Activated CD4-positive, alpha-beta T cell treated with anti-CD3 and anti-CD28 coated beads, Interleukin-2, Interleukin-6, amounts not matched to agents 100 ng/mL and 50 ng/mL, durations not matched to agents 16 hours and 8 hours (primary cell): ENCODE measurements at regions not wholly inside any gene's neighbourhood (a gene's known extent, or its start where the extent isn't known, plus 50 kb on each side); places are given as distances from the start of the nearest gene placed in this dataset.
"Not testable (repeated sequence)": the region's sequence is repeated elsewhere in the genome, so short reads cannot be mapped to it uniquely, and the experiment has no call there.

Source experiments
- DNase-seq: peaks from one replicate; pipeline ENCODE4 v3.0.0-alpha.2; 2020

DNA sequence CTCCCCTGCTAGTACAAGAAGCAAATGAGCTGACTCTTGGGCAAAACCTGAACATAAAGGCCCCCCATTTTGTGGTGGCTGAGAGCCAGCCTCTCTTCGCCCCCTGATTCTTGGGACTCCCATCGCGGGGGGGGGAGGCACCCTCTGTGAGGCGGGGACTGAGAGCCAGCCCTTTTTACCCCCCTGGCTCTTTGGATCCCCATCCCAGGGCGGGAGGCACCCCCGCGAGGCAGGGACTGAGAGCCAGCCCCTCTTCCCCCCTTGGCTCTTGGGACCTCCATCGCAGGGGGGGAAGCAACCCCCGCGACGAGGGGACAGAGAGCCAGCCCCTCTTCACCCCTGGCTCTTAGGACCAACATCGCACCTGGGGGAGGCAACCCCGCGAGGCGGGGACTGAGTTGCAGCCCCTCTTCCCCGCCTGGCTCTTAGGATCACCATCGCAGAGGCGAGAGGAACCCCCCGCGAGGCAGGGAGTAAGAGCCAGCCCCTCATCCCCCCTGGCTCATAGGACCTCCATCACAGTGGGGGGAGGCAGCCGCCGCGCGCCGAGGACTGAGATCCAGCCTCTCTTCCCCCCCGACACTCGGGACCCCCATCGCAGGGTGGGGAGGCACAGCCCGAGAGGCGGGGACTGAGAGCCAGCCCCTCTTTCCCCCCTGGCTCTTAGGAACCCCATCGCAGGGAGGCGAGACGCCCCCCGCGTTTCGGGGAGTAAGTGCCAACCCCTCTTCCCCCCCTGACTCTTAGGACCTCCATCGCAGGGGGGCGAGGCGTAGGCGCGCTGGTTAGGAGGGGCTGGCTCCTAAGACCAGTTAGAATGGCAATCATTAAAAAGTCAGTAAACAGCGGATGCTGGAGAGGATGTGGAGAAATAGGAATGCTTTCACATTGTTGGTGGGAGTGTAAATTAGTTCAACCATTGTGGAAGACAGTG, 2428.4 kb upstream of the PCDH20 start:
- no peak for DNase-seq

DNA sequence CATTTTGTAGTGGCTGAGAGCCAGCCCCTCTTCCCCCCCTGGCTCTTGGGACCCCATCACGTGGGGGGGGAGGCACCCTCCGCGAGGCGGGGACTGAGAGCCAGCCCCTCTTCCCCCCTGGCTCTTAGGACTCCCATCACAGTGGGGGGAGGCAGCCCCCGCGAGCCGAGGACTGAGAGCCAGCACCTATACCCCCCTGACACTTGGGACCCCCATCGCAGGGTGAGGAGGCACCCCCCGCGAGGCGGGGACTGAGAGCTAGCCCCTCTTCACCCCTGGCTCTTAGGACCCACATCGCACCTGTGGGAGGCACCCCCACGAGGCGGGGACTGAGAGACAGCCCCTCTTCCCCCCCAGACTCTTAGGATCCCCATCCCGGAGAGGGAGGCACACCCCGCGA, 2426.5 kb upstream of the PCDH20 start:
- no peak for DNase-seq

DNA sequence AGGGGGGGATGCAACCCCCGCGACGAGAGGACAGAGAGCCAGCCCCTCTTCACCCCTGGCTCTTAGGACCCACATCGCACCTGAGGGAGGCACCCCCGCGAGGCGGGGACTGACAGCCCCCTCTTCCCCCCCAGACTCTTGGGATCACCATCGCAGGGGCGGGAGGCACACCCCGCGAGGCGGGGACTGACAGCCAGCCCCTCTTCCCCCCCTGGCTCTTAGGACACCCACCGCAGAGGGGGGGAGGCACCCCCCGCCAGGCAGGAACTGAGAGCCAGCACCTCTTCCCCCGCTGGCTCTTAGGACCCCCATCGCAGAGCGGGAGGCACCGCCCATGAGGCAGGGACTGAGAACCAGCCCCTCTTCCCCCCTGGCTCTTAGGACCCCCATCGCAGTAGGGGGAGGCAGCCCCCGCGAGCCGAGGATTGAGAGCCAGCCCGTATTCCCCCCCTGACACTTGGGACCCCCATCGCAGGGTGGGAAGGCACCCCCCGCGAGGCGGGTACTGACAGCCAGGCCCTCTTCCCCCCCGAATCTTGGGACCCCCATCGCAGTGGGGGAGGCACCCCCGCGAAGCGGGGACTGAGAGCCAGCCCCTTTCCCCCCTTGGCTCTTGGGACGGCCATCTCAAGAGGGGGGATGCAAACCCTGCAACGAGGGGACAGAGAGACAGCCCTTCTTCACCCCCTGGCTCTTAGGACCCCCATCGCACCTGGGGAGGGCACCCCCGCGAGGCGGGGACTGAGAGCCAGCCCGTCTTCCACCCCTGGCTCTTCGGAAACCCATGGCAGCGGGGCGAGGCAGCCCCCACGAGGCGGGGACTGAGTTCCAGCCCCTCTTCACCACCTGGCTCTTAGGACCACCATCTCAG, 2425.1 kb upstream of the PCDH20 start:
- DNase-seq = no peak

DNA sequence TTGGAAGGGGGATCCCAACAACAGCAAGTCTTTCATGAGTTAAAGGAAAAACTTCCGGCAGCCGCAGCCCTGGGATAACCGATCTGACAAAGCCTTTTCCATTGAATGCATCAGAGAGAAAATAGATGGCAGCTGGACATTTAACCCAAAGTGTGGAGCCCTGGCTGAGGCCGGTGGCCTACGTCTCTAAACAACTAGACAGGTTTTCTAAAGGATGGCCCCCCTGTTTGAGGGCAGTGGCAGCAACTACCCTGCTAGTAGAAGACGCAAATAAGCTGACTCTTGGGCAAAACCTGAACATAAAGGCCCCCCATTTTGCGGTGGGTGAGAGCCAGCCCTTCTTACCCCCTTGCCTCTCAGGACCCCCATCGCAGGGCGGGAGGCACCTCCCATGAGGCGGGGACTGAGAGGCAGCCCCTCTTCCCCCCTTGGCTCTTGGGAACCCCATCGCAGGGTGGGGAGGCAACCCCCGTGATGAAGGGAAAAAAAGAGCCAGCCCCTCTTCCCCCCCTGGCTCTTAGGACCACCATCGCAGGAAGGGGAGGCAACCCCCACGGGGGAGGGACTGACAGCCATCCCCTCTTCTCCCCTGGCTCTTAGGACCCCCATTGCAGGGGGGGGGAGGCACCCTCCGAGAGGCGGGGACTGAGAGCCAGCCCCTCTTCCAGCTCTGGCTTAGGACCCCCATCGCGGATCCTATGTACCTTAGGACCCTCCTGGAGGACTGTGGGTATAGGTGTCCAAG, 2422.9 kb upstream of the PCDH20 start:
- DNase-seq = no peak

DNA sequence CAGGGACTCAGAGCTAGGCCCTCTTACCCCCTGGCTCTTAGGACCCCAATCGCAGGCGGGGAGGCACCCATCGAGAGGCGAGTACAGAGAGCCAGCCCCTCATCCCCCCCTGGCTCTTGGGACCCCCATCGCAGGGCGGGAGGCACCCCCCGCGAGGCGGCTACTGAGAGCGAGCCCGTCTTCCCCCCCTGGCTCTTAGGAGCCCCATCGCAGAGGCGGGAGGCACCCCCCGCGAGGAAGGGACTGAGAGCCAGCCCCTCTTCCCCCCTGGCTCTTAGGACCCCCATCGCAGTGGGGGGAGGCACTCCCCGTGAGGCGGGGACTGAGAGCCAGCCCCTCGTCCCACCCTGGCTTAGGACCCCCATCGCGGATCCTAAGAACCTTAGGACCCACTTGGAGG, 2422.1 kb upstream of the PCDH20 start:
- not testable (repeated sequence) for DNase-seq

DNA sequence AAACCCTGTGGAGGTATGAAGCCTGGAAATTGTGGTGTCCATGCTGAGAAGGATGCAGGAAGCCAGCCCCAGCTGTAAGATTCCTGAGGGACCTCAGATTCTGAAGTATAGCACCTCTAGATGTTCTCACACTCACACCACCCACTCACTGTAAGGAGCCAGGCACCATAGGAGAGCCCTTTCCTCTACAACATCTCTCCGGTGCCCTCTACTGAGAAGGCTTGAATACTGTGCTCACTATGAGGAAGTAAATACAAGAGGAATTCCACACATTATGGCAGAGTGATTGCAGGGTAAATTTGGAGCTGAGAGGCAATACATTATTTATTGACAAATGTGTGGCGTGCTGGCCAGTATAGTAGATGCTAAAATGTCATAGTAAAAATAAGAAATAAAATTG, 2414.0 kb upstream of the PCDH20 start:
- not testable (repeated sequence) for DNase-seq

DNA sequence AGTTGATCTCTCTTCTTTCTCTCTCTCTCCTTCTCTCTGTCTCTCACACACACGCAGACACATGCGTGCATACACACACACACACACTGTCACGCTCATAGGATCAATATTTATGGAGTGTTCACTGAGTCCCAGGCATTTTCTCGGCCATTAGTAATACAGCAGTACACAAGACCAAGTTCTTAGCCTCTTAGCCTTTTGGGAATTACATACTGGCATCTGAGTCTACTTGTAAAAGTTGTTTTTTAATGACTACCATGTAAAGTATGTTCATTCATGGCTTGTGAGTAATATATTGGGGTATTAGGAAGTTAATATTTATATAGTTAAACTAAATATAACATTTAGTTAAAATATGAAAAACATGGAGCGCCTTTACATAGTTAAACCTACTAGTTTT, 2406.1 kb upstream of the PCDH20 start:
- not testable (repeated sequence) for DNase-seq

DNA sequence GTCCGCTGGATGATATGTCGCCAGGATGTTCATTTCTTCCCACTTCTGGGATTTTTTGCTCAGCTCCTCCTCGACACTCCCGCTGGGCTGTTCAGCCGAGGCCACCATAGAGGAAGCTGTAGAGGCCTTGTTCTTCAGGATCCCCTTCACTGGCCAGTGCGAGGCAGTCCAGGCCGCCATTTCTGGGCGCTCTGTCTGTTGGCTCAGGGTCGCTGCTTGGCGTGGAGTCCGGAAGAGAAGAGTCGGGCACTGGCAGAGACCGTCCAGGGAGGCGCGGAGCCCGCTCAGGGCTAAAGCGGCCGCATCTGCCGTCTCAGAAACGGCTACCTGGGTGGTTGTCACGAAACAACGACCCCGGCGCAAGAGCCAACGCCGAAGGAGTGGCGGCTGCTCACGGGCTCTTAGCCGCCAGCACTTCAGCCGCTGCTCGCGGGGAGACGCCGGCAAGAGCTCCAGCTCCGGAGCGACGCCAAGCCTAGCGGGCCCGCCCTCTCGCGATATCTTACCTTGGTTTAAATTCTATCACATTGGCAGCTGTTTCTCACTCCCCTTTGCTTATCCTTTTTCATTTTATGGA, 2395.9 kb upstream of the PCDH20 start:
- not testable (repeated sequence) for DNase-seq

DNA sequence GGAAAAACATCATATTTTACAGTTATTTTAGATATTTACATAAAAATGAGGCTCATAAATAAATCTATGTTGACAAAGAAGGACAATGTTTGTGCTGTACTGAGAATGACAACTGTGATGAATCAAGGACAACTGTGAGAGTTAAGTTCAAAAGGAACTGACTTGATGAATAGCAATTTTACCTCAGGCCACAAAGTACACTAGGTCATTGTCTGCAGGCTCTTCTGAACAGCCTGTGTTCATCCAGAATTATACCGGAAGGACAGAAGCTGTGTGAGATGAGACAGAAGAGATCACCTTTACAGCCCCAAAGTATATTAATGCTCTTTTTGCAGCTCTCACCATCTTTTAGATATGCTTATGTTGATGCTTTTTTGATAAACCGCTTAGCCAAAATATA, 2375.5 kb upstream of the PCDH20 start:
- DNase-seq = not testable (repeated sequence)

DNA sequence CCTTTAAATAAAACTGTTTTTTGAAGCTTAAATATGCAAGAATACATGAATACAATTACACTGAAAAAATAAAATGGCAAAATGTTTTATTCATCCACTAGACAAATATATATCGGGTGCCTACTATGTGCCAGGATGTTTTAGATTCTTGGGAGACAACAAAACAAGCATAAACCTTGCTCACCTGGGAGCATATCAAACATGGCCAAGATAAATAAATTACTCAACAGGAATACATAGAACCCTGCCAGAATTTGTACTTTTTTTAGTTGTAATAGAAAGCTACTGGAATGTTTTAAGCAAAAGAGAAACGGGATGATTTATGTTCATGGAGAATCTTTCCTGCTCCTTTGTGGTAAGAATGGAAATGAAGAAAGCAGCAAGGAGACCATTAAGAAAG, 2358.5 kb upstream of the PCDH20 start:
- no peak for DNase-seq

DNA sequence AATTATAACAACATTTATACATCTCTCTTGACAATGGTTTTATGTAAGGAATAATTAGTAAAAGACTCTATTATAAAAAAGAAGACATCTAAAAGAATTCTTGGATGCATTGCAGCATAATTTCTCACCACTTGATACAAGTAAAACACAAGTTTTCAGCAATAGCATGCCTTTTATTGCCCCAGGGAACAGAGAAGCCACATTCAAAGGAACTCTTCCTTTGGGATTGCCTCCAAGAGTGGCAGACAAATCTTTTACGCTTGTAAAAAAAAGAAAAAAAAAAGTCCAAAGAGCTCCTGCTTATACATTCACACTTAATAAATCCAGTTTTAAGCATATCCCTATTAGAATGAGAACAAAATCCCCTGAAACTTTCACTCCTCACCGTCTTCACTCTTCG, 2357.8 kb upstream of the PCDH20 start:
- DNase-seq = no peak

DNA sequence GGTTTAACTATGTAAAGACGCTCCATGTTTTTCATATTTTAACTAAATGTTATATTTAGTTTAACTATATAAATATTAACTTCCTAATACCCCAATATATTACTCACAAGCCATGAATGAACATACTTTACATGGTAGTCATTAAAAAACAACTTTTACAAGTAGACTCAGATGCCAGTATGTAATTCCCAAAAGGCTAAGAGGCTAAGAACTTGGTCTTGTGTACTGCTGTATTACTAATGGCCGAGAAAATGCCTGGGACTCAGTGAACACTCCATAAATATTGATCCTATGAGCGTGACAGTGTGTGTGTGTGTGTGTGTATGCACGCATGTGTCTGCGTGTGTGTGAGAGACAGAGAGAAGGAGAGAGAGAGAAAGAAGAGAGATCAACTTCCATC, 2342.0 kb upstream of the PCDH20 start:
- DNase-seq = not testable (repeated sequence)

DNA sequence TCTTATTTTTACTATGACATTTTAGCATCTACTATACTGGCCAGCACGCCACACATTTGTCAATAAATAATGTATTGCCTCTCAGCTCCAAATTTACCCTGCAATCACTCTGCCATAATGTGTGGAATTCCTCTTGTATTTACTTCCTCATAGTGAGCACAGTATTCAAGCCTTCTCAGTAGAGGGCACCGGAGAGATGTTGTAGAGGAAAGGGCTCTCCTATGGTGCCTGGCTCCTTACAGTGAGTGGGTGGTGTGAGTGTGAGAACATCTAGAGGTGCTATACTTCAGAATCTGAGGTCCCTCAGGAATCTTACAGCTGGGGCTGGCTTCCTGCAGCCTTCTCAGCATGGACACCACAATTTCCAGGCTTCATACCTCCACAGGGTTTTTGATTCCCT, 2334.2 kb upstream of the PCDH20 start:
- DNase-seq = not testable (repeated sequence)

DNA sequence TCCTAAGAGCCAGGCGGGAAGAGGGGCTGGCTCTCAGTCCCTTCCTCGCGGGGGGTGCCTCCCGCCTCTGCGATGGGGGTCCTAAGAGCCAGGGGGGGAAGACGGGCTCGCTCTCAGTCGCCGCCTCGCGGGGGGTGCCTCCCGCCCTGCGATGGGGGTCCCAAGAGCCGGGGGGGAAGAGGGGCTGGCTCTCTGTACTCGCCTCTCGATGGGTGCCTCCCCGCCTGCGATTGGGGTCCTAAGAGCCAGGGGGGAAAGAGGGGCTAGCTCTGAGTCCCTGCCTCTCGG, 2326.1 kb upstream of the PCDH20 start:
- not testable (repeated sequence) for DNase-seq

DNA sequence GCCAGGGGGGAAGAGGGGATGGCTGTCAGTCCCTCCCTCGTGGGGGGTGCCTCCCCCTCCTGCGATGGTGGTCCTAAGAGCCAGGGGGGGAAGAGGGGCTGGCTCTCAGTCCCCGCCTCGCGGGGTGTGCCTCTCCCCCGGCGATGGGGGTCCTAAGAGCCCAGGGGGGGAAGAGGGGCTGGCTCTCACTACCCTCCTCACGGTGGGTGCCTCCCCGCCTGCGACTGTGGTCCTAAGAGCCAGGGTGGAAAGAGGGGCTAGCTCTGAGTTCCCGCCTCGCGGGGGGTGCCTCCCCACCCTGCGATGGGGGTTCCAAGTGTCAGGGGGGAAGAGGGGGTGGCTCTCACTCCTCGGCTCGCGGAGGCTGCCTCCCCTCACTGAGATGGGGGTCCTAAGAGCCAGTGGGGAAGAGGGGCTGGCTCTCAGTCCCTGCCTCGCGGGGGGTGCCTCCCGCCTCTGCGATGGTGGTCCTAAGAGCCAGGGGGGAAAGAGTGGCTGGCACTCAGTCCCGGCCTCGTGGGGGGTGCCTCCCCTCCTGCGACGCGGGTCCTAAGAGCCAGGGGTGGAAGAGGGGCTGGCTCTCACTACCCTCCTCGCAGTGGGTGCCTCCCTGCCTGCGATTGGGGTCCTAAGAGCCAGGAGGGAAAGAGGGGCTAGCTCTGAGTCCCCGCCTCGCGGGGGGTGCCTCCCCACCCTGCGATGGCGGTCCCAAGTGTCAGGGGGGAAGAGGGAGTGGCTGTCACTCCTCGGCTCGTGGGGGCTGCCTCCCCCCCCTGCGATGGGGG, 2325.6 kb upstream of the PCDH20 start:
- no peak for DNase-seq

DNA sequence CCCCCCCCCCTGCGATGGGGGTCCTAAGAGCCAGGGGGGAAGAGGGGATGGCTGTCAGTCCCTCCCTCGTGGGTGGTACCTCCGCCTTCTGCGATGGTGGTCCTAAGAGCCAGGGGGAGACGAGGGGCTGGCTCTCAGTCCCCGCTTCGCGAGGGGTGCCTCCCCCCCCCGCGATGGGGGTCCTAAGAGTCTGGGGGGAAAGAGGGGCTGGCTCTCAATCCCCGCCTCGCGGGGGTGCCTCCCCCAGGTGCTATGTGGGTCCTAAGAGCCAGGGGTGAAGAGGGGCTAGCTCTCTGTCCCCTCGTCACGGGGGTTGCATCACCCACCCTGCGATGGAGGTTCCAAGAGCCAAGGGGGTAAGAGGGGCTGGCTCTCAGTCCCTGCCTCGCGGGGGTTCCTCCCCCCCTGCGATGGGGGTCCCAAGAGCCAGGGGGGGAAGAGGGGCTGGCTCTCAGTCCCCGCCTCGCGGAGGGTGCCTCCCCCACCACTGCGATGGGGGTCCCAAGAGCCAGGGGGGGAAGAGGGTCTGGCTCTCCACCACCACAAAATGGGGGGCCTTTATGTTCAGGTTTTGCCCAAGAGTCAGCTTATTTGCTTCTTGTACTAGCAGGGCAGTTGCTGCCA, 2323.6 kb upstream of the PCDH20 start:
- not testable (repeated sequence) for DNase-seq

DNA sequence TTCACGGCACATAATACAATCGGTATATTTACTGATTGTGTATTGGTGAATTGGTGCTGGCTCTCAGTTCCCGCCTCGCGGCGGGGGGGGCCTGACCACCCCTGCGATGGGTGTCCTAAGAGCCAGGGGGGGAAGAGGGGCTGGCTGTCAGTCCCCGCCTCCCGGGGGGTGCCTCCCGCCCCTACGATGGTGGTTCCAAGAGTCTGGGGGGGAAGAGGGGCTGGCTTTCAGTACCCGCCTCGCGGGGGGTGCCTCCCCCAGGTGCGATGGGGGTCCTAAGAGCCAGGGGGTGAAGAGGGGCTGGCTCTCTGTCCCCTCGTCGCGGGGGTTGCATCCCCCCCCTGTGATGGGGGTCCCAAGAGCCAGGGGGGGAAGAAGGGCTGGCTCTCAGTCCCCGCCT, 2321.8 kb upstream of the PCDH20 start:
- no peak for DNase-seq

DNA sequence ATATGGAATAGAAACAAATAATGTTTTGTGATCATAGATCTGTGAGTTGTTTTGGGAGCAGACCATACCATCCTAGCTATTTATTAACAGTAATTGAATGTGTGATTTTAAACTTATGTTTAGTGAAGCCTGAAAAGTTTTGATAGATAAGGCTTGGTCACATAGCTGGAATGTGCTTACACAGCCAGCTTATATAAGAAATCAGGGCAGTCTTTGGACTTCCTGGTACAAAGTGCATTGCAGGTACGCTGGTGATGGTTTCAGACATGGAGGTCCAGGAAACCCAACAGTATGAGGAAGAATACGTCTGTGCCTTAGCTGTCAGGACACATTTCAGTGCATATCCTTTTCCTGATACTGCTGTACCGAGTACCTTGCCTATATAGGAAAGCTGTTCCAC, 2316.2 kb upstream of the PCDH20 start:
- no peak for DNase-seq

DNA sequence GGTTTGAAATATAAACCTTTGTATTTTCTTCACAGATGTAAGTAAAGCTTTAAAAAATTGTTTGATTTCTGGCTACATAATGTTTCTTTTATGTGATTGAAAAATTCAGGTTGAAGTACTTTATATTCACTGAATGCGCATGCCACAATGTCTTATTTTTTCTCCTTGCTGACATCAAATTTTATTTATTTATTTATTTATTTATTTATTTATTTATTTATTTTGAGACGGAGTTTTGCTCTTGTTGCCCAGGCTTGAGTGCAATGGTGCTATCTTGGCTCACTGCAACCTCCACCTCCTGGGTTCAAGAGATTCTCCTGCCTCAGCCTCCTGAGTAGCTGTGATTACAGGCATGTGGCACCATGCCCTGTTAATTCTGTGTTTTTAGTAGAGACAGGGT, 2296.5 kb upstream of the PCDH20 start:
- not testable (repeated sequence) for DNase-seq

DNA sequence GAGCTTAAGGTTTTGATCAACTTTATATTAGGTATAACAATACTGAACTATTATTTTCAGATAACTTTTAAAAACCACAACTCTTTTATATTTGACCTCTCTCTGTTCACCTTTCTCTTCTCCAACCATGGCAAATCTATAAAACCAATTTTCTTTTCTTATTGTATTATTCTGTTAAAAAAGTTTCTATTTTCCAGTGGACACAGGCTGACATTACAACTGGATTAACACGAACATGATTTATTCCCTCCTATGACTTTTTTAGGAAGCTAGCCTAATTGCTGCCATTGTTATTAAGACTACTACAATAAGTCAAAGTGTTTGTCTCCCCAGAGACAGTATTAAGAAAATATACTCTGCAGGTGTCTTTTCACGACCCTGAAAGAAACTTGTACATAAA, 2291.1 kb upstream of the PCDH20 start:
- no peak for DNase-seq

DNA sequence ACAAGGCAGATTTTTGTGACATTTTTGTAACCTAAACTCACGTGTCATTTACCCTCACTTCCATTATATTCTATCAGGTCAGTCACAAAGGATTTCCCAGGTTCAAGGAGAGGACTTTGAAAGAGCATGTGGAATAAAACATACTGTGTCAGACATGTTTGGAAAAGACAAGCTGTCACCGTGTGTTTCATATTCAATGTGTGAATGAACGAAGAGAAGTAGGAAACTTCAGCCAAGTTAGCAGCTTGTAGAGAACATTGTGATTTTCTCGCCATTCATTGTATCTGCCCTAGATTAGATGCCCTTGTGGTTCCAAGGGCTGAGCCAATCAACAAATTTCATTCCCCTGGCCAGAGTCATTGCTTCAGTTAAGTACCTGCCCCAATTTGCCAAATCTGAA, 2288.9 kb upstream of the PCDH20 start:
- no peak for DNase-seq

DNA sequence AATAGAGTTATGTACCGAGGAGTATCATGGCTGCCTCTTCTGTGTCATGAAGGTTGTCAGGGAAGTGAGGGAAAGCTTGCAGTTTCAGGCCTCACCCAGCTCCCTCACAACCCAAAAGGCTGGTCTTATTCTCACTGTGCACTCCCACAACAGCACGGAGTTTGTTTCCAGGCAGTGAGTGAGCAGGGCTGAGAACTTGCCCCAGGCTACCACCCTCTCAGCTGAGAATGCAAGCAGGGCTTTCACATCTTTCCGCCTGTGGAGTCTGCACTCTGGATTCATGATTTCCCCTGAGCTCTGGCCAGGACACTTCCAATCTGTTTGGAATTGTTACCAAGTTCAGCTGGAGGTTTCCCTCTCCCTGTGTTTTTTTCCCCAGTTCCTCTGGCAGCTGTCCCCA, 2284.7 kb upstream of the PCDH20 start:
- DNase-seq = no peak
